AG10803 (cell line): ENCODE measurements at regions not wholly inside any gene's neighbourhood (a gene's known extent, or its start where the extent isn't known, plus 50 kb on each side); places are given as distances from the start of the nearest gene placed in this dataset.
"Not testable (repeated sequence)": the region's sequence is repeated elsewhere in the genome, so short reads cannot be mapped to it uniquely, and the experiment has no call there.

Experiments
- DNase-seq: peaks from one replicate; pipeline ENCODE4 v3.0.0; 2010; ENCODE audit warnings: low read depth
- H3K4me3 ChIP-seq: 2 replicates; pipeline ENCODE4 v1.5.1; 2011; ENCODE audit warnings: mild to moderate bottlenecking, low read length, control low read depth
- TF ChIP-seq, protein P1 (sequence below): conservative IDR thresholded peaks from 2 replicates; pipeline ENCODE4 v1.5.1; 2011; ENCODE audit warnings: mild to moderate bottlenecking, low read length, control low read depth, inconsistent platforms

DNA sequence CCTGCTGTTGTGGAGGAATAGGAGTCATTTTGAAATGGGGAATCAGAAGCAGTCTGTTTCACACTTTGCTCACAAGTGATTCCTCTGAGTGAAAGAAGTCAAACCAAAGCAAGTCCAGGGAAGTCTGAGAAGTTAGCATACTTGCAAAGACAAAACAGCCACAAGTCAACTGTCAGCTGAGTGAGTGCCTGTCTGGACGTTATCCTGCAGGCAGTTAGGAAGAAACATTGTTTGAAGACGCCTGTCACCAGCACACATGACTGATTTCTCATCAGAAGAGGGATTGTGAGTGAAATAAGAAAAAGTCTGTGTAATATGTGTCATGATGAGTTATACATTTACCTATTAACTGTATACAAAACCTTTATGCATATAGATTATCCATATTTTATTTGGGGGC lies 153.5 kb downstream of the KCNRG start:
- DNase-seq = no peak
- no peak overlapping the region for H3K4me3 ChIP-seq
- TF ChIP-seq, protein P1, sequence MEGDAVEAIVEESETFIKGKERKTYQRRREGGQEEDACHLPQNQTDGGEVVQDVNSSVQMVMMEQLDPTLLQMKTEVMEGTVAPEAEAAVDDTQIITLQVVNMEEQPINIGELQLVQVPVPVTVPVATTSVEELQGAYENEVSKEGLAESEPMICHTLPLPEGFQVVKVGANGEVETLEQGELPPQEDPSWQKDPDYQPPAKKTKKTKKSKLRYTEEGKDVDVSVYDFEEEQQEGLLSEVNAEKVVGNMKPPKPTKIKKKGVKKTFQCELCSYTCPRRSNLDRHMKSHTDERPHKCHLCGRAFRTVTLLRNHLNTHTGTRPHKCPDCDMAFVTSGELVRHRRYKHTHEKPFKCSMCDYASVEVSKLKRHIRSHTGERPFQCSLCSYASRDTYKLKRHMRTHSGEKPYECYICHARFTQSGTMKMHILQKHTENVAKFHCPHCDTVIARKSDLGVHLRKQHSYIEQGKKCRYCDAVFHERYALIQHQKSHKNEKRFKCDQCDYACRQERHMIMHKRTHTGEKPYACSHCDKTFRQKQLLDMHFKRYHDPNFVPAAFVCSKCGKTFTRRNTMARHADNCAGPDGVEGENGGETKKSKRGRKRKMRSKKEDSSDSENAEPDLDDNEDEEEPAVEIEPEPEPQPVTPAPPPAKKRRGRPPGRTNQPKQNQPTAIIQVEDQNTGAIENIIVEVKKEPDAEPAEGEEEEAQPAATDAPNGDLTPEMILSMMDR = no peak

DNA sequence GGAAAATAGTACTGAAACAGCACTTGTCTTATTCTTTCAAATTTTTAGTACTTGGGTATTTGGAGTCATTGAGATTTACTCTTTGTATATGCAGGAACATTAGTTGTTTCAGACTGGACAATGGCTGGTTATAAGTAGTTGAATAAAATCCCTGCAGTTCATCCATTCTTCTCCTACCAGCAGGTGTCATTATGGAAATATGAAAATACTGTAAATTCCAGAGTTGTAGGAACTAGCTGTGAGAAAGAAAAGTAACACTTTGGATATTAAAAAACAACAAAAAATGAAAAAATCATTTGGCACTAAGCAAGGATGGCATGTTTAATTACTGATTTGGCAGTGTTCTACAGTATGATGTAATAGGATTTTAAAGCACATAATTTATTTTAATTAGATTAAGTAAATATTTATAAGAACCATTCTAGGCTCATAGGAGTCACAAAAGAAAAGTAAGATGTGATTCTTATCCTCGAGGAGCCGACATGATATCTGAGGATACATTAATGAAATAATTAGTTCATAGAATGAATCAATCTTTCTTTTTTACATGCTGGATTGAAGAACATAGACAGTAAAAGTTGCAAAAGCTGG lies 155.3 kb downstream of the KCNRG start:
- TF ChIP-seq, protein P1 = peak; percentile 64
- peak; percentile 41 for DNase-seq
- H3K4me3 ChIP-seq = no peak overlapping the region

DNA sequence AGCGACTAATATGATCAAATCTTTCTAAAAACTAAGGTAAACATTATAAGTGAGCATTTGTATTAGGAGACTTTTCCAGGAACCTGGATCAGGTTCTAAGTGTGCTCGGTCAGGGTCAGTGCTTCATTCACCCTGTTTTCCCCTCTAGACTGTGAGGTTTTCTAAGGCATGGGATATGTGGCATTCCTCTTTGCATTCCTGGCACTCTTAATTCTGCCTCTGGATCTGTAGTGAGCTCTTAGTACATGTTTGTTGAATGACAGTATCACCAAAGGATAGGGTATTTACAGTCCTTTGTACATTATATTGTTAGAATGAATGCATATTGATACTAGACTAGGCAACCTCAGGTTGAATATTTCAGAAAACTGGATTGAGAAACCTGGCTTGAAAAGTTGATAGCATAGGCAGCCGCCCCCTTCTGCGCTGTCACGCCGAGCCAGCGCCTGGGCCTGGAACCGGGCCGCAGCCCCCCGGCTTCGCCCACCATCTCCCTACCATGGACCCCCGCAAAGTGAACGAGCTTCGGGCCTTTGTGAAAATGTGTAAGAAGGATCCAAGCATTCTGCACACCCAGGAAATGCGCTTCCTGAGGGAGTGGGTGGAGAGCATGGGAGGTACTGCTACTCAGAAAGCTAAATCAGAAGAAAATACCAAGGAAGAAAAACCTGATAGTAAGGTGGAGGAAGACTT lies 156.5 kb downstream of the KCNRG start:
- TF ChIP-seq, protein P1 = no peak
- peak; percentile 58 for DNase-seq
- H3K4me3 ChIP-seq = no peak overlapping the region

- H3K4me3 ChIP-seq, DNase-seq: not testable (repeated sequence)
Measured at GRCh38 chr13:50173045-50173444, 157.8 kb downstream of the KCNRG start.

DNA sequence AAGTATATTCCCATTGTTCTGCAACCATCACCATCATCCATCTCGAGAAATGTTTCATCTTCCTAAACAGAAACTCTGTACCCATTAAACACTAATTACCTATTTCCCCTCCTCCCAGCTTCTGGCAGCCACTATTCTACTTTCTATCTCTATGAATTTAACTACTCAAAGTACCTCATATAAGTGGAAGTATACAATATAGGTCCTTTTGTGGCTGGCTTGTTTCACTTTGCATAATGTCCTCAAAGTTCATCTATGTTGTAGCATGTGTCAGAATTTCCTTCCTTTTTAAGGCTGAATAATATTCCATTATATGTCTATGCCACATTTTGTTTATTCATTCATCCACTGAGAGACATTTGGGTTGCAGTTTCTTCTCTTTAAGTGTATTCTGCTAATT lies 159.4 kb downstream of the KCNRG start:
- H3K4me3 ChIP-seq = no peak overlapping the region
- DNase-seq = no peak
- TF ChIP-seq, protein P1 = no peak

DNA sequence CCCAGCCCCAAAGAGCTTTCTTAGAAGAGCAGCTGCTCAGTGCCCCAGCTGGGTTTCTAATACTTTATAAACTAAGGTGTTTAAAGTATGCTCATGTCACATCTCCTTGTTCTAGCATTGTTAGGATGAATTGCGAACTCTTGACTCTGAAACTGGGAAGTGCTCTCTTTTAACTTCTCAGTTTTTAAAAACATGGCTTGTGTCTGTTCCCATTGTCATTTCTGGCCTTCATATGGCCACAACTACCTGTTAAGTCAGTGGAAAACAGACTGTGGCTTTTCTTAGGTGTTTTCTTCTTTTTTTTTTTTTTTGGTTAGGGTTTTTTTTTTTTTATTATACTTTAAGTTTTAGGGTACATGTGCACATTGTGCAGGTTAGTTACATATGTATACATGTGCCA lies 164.7 kb downstream of the KCNRG start:
- TF ChIP-seq, protein P1 = no peak
- H3K4me3 ChIP-seq = no peak overlapping the region
- no peak for DNase-seq

- H3K4me3 ChIP-seq, DNase-seq: not testable (repeated sequence)
Measured at GRCh38 chr13:50185769-50186763, 170.8 kb downstream of the KCNRG start.
